MM.1S (cell line): ENCODE measurements at regions not wholly inside any gene's neighbourhood (a gene's known extent, or its start where the extent isn't known, plus 50 kb on each side); places are given as distances from the start of the nearest gene placed in this dataset.

Experiments used
- DNase-seq: peaks from one replicate; pipeline ENCODE4 v3.0.0-alpha.2; 2015
- H2AFZ ChIP-seq: fragments of 300-600 bp; sonication (generic); 2 replicates; pipeline ENCODE4 v1.6.0; 2016; ENCODE audit warnings: antibody characterized with exemption, low read length
- H3F3A ChIP-seq: fragments of 300-600 bp; sonication (generic); 2 replicates; pipeline ENCODE4 v1.6.1; 2016; ENCODE audit warnings: mild to moderate bottlenecking, antibody characterized with exemption, low read length, moderate library complexity, mixed read lengths; ENCODE audit not compliant: insufficient read depth
- H3K27ac ChIP-seq: fragments of 300-600 bp; sonication (generic); 2 replicates; pipeline ENCODE4 v1.5.1; 2016; ENCODE audit warnings: mild to moderate bottlenecking, low read length
- H3K27me3 ChIP-seq: fragments of 300-600 bp; sonication (generic); replicated peaks from 2 replicates; pipeline ENCODE4 v1.6.0; 2016; ENCODE audit warnings: low read length; ENCODE audit not compliant: insufficient read depth
- H3K36me3 ChIP-seq: fragments of 300-600 bp; sonication (generic); replicated peaks from 2 replicates; pipeline ENCODE4 v1.6.1; 2016; ENCODE audit warnings: mild to moderate bottlenecking, low read length, mixed read lengths; ENCODE audit not compliant: insufficient read depth
- H3K4me1 ChIP-seq: fragments of 300-600 bp; sonication (generic); 2 replicates; pipeline ENCODE4 v1.6.1; 2016; ENCODE audit warnings: low read length, mixed read lengths
- H3K4me2 ChIP-seq: fragments of 300-600 bp; sonication (generic); 2 replicates; pipeline ENCODE4 v1.6.0; 2016; ENCODE audit warnings: low read depth, low read length
- H3K4me3 ChIP-seq: fragments of 300-600 bp; sonication (generic); 2 replicates; pipeline ENCODE4 v1.5.1; 2016; ENCODE audit warnings: low read length, mixed read lengths
- H3K79me2 ChIP-seq: fragments of 300-600 bp; sonication (generic); 2 replicates; pipeline ENCODE4 v1.6.1; 2016; ENCODE audit warnings: mixed run types, low read length, mixed read lengths
- H3K9ac ChIP-seq: fragments of 300-600 bp; sonication (generic); 2 replicates; pipeline ENCODE4 v1.6.1; 2016; ENCODE audit warnings: low read length, mixed read lengths
- H3K9me2 ChIP-seq: fragments of 300-600 bp; sonication (generic); replicated peaks from 2 replicates; pipeline ENCODE4 v1.6.1; 2016; ENCODE audit warnings: mild to moderate bottlenecking, low read length, mixed read lengths; ENCODE audit not compliant: insufficient read depth
- H3K9me3 ChIP-seq: fragments of 300-600 bp; sonication (generic); replicated peaks from 2 replicates; pipeline ENCODE4 v1.6.1; 2016; ENCODE audit warnings: mild to moderate bottlenecking, low read length, mixed read lengths; ENCODE audit not compliant: insufficient read depth
- H4K20me1 ChIP-seq: fragments of 300-600 bp; sonication (generic); 2 replicates; pipeline ENCODE4 v1.6.1; 2016; ENCODE audit warnings: mild to moderate bottlenecking, low read length, moderate library complexity, mixed read lengths; ENCODE audit not compliant: insufficient read depth
- EZH2 ChIP-seq: fragments of 300-600 bp; sonication (generic); optimal IDR thresholded peaks from 2 replicates; pipeline ENCODE3; 2017; ENCODE audit warnings: low read depth, mild to moderate bottlenecking, antibody characterized with exemption, low read length, mixed read lengths
- EZH2phosphoT487 ChIP-seq: fragments of 300-600 bp; sonication (generic); IDR thresholded peaks from 2 replicates; pipeline ENCODE4 v1.6.1; 2018; ENCODE audit warnings: antibody characterized with exemption, low read length
- TF ChIP-seq, protein P1 (sequence below): fragments of 300-600 bp; sonication (generic); IDR thresholded peaks from 2 replicates; pipeline ENCODE4 v1.5.1; 2016; ENCODE audit warnings: antibody characterized with exemption, low read length, mixed read lengths

DNA sequence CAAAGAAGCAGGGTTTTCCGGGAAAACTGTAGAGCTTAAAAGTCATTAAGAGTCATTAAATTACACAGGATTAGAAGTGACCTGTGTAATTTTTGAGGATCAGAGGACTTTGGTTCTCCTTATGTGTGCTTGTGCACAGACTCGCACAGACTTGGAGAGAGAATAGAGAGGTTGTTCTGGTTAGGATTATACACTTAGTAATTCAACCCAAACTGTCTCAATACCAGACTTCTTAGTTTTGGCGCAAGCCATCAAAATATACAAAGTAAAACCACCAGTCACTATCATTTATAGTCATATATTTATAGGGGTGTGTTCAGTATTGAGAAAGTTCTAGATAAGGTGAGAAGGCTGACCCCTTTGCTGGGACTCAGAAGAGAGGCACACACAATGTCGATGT lies 112.3 kb downstream of the HLX start:
- Histone ChIP-seq H4K20me1 (no peaks in the 10 kb centered on the region), H3K4me3 (no peak overlapping the region), H3K36me3 (no peaks in the 10 kb centered on the region), H3K9ac (no peak overlapping the region), H3K27me3 (no peaks in the 10 kb centered on the region), H3F3A (no peaks in the 10 kb centered on the region), H2AFZ (no peak overlapping the region), H3K4me1 (no peaks in the 10 kb centered on the region), H3K9me2 (no peaks in the 10 kb centered on the region), H3K9me3 (no peaks in the 10 kb centered on the region), H3K4me2 (no peak overlapping the region), H3K27ac (no peak overlapping the region), H3K79me2 (no peaks in the 10 kb centered on the region)
- no peak for TF ChIP-seq EZH2
- no peak for TF ChIP-seq EZH2phosphoT487
- TF ChIP-seq, protein P1, sequence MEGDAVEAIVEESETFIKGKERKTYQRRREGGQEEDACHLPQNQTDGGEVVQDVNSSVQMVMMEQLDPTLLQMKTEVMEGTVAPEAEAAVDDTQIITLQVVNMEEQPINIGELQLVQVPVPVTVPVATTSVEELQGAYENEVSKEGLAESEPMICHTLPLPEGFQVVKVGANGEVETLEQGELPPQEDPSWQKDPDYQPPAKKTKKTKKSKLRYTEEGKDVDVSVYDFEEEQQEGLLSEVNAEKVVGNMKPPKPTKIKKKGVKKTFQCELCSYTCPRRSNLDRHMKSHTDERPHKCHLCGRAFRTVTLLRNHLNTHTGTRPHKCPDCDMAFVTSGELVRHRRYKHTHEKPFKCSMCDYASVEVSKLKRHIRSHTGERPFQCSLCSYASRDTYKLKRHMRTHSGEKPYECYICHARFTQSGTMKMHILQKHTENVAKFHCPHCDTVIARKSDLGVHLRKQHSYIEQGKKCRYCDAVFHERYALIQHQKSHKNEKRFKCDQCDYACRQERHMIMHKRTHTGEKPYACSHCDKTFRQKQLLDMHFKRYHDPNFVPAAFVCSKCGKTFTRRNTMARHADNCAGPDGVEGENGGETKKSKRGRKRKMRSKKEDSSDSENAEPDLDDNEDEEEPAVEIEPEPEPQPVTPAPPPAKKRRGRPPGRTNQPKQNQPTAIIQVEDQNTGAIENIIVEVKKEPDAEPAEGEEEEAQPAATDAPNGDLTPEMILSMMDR, result no peak
- DNase-seq, result no peak

DNA sequence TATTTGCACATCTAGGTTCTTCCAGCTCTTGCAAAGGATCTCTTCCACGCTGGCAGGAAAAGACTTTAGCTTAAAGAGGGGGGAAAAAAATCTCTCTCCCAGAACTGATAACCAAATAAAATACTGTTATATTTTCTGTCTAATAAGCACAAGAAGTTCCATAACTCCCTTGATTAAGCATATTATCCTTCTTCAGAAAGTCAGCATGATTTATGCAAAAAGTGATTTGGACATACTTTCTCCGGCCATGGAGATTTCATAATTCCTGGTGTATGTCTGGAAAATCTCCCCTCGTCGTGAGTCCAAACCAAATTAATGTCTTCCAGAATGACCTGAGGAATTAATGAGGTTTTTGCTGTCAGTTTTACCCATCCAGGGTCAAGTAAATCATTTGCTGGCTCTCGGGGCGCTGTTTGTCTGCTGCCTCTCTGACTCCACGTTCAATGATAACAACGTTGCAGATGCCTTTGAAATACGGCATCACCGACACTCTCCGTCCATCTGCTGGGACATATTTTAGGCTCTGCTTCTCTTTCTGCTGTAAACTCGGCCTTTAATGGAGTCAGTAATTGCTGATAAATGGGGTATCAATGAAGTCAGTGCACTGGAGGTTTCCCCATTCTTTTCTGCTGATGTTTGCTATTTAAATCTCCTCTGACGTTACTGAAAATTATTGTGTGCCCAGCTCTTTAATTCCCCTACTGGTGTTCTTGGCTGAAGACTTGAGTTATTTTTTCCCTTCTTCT lies 112.9 kb downstream of the HLX start:
- H3K79me2 ChIP-seq, result no peaks in the 10 kb centered on the region
- TF ChIP-seq, protein P1, result no peak
- TF ChIP-seq EZH2 (no peak), EZH2phosphoT487 (no peak)
- H3K4me2 ChIP-seq, result no peak overlapping the region
- H2AFZ ChIP-seq, result no peak overlapping the region
- H4K20me1 ChIP-seq, result no peaks in the 10 kb centered on the region
- H3K4me3 ChIP-seq, result no peak overlapping the region
- no peaks in the 10 kb centered on the region for H3K36me3 ChIP-seq
- H3K27ac ChIP-seq, result no peak overlapping the region
- no peaks in the 10 kb centered on the region for H3K4me1 ChIP-seq
- H3K9ac ChIP-seq, result no peak overlapping the region
- DNase-seq, result no peak
- no peaks in the 10 kb centered on the region for H3F3A ChIP-seq
- H3K9me3 ChIP-seq, result no peaks in the 10 kb centered on the region
- no peaks in the 10 kb centered on the region for H3K27me3 ChIP-seq
- H3K9me2 ChIP-seq, result no peaks in the 10 kb centered on the region

DNA sequence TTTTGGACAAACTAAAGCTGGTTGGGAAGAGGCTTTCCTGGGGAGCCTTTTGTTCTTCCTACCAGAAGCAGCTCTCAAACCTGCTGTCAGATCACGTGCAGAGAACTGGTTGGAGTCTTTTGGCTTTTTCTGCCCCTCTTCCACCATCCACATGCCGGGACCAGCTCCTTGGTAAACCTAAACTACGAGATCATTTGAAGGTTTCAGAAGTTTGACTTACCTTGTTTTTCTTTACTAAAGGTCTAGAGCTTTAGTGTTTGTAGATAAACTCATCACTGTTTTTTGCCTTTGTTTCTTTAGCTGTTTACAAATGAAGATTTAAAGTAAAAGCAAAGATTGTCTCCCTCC lies 113.4 kb downstream of the HLX start:
- H3K4me3 ChIP-seq, result no peak overlapping the region
- H2AFZ ChIP-seq, result no peak overlapping the region
- H3K36me3 ChIP-seq, result no peaks in the 10 kb centered on the region

More for the DNA sequence above, 113.4 kb downstream of the HLX start:
- Histone ChIP-seq H3K27ac (no peak overlapping the region), H3K79me2 (no peaks in the 10 kb centered on the region), H3K4me2 (no peak overlapping the region), H3K27me3 (no peaks in the 10 kb centered on the region), H3K9me3 (no peaks in the 10 kb centered on the region), H3K9ac (no peak overlapping the region), H3F3A (no peaks in the 10 kb centered on the region), H4K20me1 (no peaks in the 10 kb centered on the region), H3K9me2 (no peaks in the 10 kb centered on the region), H3K4me1 (no peaks in the 10 kb centered on the region)
- TF ChIP-seq EZH2, result no peak
- TF ChIP-seq EZH2phosphoT487, result no peak
- TF ChIP-seq, protein P1, result no peak
- DNase-seq, result no peak
